NCI-H774 (cell line): ENCODE measurements at regions not wholly inside any gene's neighbourhood (a gene's known extent, or its start where the extent isn't known, plus 50 kb on each side); places are given as distances from the start of the nearest gene placed in this dataset.
A peak's percentile ranks its signal among the peaks of the same experiment; 100 is the strongest.

Source experiments
- DNase-seq: peaks from one replicate; lab custom pipeline; 2025; lab: John Stamatoyannopoulos, UW

GRCh38 chr15:27671819-27672437, 427.2 kb downstream of the OCA2 start:
- no peak for DNase-seq

- DNase-seq: peak; percentile 23
These were observed 428.5 kb downstream of the OCA2 start for GRCh38 chr15:27670486-27671209.

- no peak for DNase-seq
These were observed 429.5 kb downstream of the OCA2 start for GRCh38 chr15:27669641-27670040.

GRCh38 chr15:27668471-27669220, 430.5 kb downstream of the OCA2 start:
- DNase-seq: no peak

GRCh38 chr15:27665002-27665401, 434.1 kb downstream of the OCA2 start:
- no peak for DNase-seq

- DNase-seq: no peak
These were observed 436.2 kb downstream of the OCA2 start for GRCh38 chr15:27662892-27663291.

- DNase-seq: no peak
These were observed 438.4 kb downstream of the OCA2 start for GRCh38 chr15:27660676-27661075.

GRCh38 chr15:27656296-27656987, 442.7 kb downstream of the OCA2 start:
- no peak for DNase-seq

GRCh38 chr15:27655056-27655455, 444.1 kb downstream of the OCA2 start:
- no peak for DNase-seq

- no peak for DNase-seq
These were observed 448.9 kb downstream of the OCA2 start for GRCh38 chr15:27650244-27650643.

- no peak for DNase-seq
These were observed 450.8 kb downstream of the OCA2 start for GRCh38 chr15:27648359-27648758.

- no peak for DNase-seq
These were observed 452.6 kb downstream of the OCA2 start for GRCh38 chr15:27646531-27646930.

- DNase-seq: no peak
These were observed 453.4 kb downstream of the OCA2 start for GRCh38 chr15:27645672-27646071.

- DNase-seq: no peak
These were observed 456.1 kb downstream of the OCA2 start for GRCh38 chr15:27642981-27643380.

GRCh38 chr15:27639595-27639994, 459.5 kb downstream of the OCA2 start:
- no peak for DNase-seq

- DNase-seq: no peak
These were observed 460.2 kb downstream of the OCA2 start for GRCh38 chr15:27638958-27639357.

GRCh38 chr15:27635916-27636315, 463.2 kb downstream of the OCA2 start:
- DNase-seq: no peak

GRCh38 chr15:27628486-27628885, 470.6 kb downstream of the OCA2 start:
- DNase-seq: no peak

- no peak for DNase-seq
These were observed 471.5 kb downstream of the OCA2 start for GRCh38 chr15:27627623-27628022.

GRCh38 chr15:27623560-27624305, 475.4 kb downstream of the OCA2 start:
- peak; percentile 3 for DNase-seq

GRCh38 chr15:27623149-27623548, 476.0 kb downstream of the OCA2 start:
- DNase-seq: no peak

GRCh38 chr15:27622371-27622770, 476.7 kb downstream of the OCA2 start:
- no peak for DNase-seq
